ENCODE measurements at regions not wholly inside any gene's neighbourhood (a gene's known extent, or its start where the extent isn't known, plus 50 kb on each side); places are given as distances from the start of the nearest gene placed in this dataset.

DNA sequence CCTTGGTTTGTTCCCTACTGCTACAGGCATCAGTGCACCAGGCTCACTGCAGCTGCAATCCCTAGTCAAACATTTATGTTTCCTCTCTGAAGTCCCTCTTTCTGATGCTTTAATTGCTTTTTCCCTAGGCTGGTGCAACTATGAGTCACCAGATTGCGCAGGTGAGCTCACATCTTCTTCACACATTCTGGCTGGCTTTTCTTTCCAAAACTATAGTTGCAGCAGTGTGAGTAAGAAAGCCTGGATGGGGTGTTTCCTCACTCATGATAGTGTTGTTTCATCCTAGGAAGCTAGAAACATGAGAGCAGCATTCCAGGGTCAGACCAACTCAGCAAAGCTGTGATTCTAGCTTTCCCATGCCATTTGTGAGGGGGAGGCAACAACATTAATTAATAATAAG is 296.4 kb downstream of the PAX1 start (continued):
- TF ChIP-seq, protein P1, sequence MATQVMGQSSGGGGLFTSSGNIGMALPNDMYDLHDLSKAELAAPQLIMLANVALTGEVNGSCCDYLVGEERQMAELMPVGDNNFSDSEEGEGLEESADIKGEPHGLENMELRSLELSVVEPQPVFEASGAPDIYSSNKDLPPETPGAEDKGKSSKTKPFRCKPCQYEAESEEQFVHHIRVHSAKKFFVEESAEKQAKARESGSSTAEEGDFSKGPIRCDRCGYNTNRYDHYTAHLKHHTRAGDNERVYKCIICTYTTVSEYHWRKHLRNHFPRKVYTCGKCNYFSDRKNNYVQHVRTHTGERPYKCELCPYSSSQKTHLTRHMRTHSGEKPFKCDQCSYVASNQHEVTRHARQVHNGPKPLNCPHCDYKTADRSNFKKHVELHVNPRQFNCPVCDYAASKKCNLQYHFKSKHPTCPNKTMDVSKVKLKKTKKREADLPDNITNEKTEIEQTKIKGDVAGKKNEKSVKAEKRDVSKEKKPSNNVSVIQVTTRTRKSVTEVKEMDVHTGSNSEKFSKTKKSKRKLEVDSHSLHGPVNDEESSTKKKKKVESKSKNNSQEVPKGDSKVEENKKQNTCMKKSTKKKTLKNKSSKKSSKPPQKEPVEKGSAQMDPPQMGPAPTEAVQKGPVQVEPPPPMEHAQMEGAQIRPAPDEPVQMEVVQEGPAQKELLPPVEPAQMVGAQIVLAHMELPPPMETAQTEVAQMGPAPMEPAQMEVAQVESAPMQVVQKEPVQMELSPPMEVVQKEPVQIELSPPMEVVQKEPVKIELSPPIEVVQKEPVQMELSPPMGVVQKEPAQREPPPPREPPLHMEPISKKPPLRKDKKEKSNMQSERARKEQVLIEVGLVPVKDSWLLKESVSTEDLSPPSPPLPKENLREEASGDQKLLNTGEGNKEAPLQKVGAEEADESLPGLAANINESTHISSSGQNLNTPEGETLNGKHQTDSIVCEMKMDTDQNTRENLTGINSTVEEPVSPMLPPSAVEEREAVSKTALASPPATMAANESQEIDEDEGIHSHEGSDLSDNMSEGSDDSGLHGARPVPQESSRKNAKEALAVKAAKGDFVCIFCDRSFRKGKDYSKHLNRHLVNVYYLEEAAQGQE (IDR thresholded peaks at IDR 0.05): no peak
- TF ChIP-seq EGR1 (IDR thresholded peaks at IDR 0.05; ENCODE audit: low read depth in 2 of 2) (no peak), RXRA (IDR thresholded peaks at IDR 0.05) (no peak)

GRCh38 chr20:21995461-21995860 is 290.0 kb downstream of the PAX1 start:
- WGBS: 87% methylated on average over 2 of the region's 2 CpGs

GRCh38 chr20:21994203-21994602 is 288.7 kb downstream of the PAX1 start:
- Histone ChIP-seq H3K4me1 (ENCODE audit: control insufficient read depth in 4 of 4, insufficient read depth in 4 of 4, low read length in 3 of 4) (no peaks in the 10 kb centered on the region), H3K27ac (ENCODE audit: low read depth in 1 of 2, low read length in 2 of 2) (no peak overlapping the region), H3K36me3 (ENCODE audit: control insufficient read depth in 4 of 4, insufficient read depth in 3 of 4, low read depth in 1 of 4, low read length in 3 of 4) (no peaks in the 10 kb centered on the region), H3K27me3 (ENCODE audit: control insufficient read depth in 4 of 4, insufficient read depth in 4 of 4, low read length in 3 of 4) (no peaks in the 10 kb centered on the region), H3K4me3 (ENCODE audit: low read depth in 1 of 3, low read length in 3 of 3) (no peak overlapping the region), H3K9me3 (ENCODE audit: control insufficient read depth in 4 of 4, low read length in 3 of 4) (no peaks in the 10 kb centered on the region), H3K9ac (ENCODE audit: low read depth in 1 of 2, low read length in 2 of 2) (no peak overlapping the region)
- WGBS: 49% methylated on average over 2 of the region's 2 CpGs
- TF ChIP-seq JUND (IDR thresholded peaks at IDR 0.05) (no peak), FOXA1 (IDR thresholded peaks at IDR 0.05) (no peak), HNF4G (IDR thresholded peaks at IDR 0.05) (no peak), EGR1 (IDR thresholded peaks at IDR 0.05; ENCODE audit: low read depth in 2 of 2) (no peak), ATF3 (IDR thresholded peaks at IDR 0.05) (no peak), YY1 (IDR thresholded peaks at IDR 0.05) (no peak), GABPA (IDR thresholded peaks at IDR 0.05 in 1 of 2, conservative IDR thresholded peaks at IDR 0.05 in 1 of 2) (no peak)
- TF ChIP-seq, protein P1 (IDR thresholded peaks at IDR 0.05): no peak
- TF ChIP-seq, protein P2, sequence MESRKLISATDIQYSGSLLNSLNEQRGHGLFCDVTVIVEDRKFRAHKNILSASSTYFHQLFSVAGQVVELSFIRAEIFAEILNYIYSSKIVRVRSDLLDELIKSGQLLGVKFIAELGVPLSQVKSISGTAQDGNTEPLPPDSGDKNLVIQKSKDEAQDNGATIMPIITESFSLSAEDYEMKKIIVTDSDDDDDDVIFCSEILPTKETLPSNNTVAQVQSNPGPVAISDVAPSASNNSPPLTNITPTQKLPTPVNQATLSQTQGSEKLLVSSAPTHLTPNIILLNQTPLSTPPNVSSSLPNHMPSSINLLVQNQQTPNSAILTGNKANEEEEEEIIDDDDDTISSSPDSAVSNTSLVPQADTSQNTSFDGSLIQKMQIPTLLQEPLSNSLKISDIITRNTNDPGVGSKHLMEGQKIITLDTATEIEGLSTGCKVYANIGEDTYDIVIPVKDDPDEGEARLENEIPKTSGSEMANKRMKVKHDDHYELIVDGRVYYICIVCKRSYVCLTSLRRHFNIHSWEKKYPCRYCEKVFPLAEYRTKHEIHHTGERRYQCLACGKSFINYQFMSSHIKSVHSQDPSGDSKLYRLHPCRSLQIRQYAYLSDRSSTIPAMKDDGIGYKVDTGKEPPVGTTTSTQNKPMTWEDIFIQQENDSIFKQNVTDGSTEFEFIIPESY (IDR thresholded peaks at IDR 0.05): no peak
- DNase-seq (ENCODE audit: low spot score): no peak

More at GRCh38 chr20:21995461-21995860, 290.0 kb downstream of the PAX1 start:
- TF ChIP-seq HNF4A (conservative IDR thresholded peaks at IDR 0.05) (no peak), RAD21 (IDR thresholded peaks at IDR 0.05) (no peak), SP1 (IDR thresholded peaks at IDR 0.05) (no peak), ATF3 (IDR thresholded peaks at IDR 0.05) (no peak), HNF4G (IDR thresholded peaks at IDR 0.05) (no peak), GABPA (IDR thresholded peaks at IDR 0.05 in 1 of 2, conservative IDR thresholded peaks at IDR 0.05 in 1 of 2) (no peak), NR2F2 (IDR thresholded peaks at IDR 0.05) (no peak), FOXA2 (IDR thresholded peaks at IDR 0.05) (no peak), YY1 (IDR thresholded peaks at IDR 0.05) (no peak)
- TF ChIP-seq, protein P3, sequence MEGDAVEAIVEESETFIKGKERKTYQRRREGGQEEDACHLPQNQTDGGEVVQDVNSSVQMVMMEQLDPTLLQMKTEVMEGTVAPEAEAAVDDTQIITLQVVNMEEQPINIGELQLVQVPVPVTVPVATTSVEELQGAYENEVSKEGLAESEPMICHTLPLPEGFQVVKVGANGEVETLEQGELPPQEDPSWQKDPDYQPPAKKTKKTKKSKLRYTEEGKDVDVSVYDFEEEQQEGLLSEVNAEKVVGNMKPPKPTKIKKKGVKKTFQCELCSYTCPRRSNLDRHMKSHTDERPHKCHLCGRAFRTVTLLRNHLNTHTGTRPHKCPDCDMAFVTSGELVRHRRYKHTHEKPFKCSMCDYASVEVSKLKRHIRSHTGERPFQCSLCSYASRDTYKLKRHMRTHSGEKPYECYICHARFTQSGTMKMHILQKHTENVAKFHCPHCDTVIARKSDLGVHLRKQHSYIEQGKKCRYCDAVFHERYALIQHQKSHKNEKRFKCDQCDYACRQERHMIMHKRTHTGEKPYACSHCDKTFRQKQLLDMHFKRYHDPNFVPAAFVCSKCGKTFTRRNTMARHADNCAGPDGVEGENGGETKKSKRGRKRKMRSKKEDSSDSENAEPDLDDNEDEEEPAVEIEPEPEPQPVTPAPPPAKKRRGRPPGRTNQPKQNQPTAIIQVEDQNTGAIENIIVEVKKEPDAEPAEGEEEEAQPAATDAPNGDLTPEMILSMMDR (IDR thresholded peaks at IDR 0.05; ENCODE audit: low read depth, low read length, missing input control): no peak
- Histone ChIP-seq H3K27ac (ENCODE audit: low read depth in 1 of 2, low read length in 2 of 2) (no peak overlapping the region), H3K9me3 (ENCODE audit: control insufficient read depth in 4 of 4, low read length in 3 of 4) (no peaks in the 10 kb centered on the region), H3K9ac (ENCODE audit: low read depth in 1 of 2, low read length in 2 of 2) (no peak overlapping the region), H3K4me1 (ENCODE audit: control insufficient read depth in 4 of 4, insufficient read depth in 4 of 4, low read length in 3 of 4) (no peaks in the 10 kb centered on the region), H3K27me3 (ENCODE audit: control insufficient read depth in 4 of 4, insufficient read depth in 4 of 4, low read length in 3 of 4) (no peaks in the 10 kb centered on the region), H3K36me3 (ENCODE audit: control insufficient read depth in 4 of 4, insufficient read depth in 3 of 4, low read depth in 1 of 4, low read length in 3 of 4) (no peaks in the 10 kb centered on the region), H3K4me3 (ENCODE audit: low read depth in 1 of 3, low read length in 3 of 3) (no peak overlapping the region)
- no peak for DNase-seq (ENCODE audit: low spot score)

Data from liver (tissue), 8 donors.